HG02885 (cell line): ENCODE measurements at regions not wholly inside any gene's neighbourhood (a gene's known extent, or its start where the extent isn't known, plus 50 kb on each side); places are given as distances from the start of the nearest gene placed in this dataset.
"Not testable (repeated sequence)": the region's sequence is repeated elsewhere in the genome, so short reads cannot be mapped to it uniquely, and the experiment has no call there.

Experiments used
- ATAC-seq: cut with Tn5 transposase; IDR thresholded peaks from one replicate; pipeline ENCODE4 v1.9.1; 2021; ENCODE audit warnings: mild to moderate bottlenecking; ENCODE audit not compliant: unreplicated experiment, poor library complexity

DNA sequence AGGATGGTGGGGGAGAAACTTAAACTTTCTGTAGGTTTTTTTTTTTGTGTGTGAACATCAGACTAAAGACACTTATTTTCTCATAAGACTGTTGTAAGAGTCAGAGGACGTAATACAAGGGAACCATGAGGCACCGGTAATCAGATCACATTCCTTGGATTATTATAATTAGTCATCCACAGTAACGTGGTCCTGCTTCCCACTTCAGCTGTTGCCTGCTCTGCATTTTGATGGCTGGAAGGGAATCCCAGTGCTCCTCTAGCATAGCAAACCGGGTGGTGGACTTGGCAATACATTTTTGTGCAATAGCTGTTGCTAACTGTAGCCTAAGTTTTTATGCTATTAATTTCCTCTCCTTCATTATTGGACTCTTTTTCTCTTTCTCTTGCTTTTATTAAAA, 294.8 kb downstream of the NR2F2 start:
- ATAC-seq: no peak

DNA sequence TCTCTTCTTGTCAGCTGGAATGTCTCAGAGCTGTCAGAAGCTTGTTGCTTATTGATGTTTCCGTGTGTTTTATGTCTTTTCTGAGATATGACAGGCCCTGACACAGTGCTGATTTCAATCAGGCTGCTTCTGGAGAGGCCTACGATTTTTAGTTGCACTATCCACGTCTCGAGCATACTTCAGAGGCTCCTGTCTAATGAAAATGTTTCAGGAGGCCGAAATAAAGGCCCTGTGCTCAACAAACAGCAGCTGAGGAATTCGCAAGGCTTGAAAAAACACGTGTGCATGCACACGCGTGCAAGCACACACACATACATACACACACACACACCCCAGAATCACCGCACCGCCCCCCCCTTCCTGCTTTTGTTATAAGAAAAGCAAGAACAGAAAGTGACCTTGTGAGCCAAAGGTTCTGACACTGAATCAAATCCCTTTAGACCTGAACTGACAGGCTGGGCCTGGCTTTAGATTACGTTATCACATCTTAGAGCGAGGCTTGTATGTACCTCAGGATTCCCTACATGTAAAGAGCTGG, 296.6 kb downstream of the NR2F2 start:
- ATAC-seq: no peak

DNA sequence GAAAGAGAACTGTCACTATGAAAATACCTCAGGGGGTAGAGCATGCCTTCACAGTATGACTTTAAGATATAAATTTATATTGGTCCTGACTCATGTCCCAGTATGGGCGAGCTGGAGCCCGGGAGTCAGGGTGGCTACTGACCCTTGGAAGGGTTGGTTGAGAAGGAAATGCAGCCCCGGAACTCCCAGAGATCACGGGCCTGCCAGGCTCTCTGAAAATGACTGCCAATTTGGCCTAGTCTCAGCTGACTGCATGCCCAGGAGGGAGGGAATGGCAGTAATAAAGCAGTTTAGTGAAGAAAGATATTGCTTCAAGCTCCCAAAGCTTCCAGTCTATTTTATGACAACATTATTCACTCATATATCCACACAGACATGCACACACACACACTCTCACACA, 299.0 kb downstream of the NR2F2 start:
- ATAC-seq: no peak

- ATAC-seq: no peak
Measured at GRCh38 chr15:96638793-96639192, 308.3 kb downstream of the NR2F2 start.

- no peak for ATAC-seq
Measured at GRCh38 chr15:96645796-96646195, 315.3 kb downstream of the NR2F2 start.

DNA sequence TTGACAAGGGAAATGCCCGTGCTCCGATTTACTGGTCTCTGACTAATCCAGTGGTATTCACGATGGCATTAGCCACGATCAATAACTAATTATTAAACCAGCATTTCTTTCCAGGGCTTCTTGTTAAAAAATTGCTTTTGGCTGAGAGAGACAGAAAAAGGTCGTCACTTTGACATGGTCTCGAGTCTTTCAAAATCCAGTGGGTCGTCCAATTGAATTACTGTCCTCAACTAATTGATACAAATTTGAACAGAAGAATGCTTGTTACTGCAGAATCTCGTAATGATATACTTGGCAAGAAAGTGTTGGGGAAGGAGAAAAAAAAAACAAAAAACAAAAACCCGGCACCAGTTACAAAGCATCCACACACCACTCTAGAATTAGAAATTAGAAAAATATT, 318.4 kb downstream of the NR2F2 start:
- no peak for ATAC-seq

DNA sequence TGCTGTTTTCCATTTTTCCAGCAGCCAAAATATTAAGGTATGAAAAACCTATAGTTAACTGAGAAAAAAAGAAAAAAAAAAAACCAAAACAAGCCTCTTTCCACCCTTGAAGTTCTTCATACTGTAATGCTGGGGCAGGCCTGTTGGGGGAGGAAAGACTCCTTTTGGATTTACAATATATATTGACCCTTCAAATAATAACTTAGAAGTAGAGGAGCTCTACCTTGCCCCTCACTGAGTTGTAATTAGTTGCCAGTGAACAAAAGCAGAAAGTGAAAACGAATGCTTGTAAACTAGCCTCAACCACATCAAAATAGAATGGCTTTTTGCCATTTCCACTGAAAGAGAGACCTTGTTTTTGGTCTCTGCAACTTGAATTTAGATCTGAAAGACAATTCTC, 326.6 kb downstream of the NR2F2 start:
- no peak for ATAC-seq

GRCh38 chr15:96666979-96667378, 336.5 kb downstream of the NR2F2 start:
- ATAC-seq: not testable (repeated sequence)

GRCh38 chr15:96670389-96670788, 339.9 kb downstream of the NR2F2 start:
- no peak for ATAC-seq

DNA sequence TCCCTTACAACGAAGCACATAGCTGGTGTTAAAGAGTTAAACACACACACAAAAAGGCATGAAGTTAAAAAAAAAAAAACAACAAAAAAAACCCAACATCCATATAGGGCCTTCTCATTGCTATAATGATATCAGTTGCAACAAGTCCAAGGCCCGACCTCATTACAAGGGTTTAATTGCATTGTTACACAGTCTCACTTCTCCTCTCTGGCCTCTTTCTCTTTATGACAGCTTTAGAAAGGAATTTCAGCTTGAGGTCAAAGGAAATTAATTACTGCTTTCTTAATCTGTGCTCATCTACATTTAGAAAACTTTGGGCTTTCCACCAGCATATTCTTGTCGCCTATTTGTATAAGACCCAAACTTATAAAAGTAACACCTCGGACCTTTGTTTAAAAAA, 342.1 kb downstream of the NR2F2 start:
- ATAC-seq: no peak

GRCh38 chr15:96678386-96678785, 347.9 kb downstream of the NR2F2 start:
- no peak for ATAC-seq

DNA sequence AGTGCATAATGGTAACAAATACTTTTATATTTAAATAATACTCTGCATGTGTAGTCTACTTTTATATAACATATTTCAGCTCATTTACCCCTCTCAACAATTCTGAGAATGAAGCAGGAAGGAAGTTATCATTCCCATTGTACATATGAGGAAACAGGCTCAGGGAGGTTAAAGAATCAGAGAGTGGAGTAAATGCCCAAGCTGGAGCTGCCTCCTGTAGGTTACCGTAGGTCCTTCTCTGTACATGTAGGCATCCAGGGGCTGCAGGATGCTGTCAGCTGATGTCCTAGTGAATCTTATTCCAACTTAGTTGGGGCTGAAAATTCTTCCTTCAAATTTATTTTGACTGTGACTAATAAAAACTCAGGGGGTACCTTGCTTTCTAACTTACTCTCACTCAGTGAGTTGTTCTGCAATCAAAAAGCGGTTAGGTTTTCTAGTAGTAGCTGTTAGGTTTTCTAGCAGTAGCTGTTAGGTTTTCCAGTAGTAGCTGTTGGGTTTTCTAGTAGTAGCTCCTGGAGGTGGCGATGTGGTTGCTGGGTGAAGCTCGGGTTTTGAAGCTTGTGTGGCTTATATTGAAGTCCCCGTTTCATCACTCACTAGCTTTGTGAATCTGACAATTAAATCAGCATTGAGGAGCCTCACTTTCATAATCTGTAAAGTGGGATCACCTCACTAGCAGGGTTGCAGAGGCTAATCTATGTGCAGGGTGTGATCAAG, 357.0 kb downstream of the NR2F2 start:
- no peak for ATAC-seq

DNA sequence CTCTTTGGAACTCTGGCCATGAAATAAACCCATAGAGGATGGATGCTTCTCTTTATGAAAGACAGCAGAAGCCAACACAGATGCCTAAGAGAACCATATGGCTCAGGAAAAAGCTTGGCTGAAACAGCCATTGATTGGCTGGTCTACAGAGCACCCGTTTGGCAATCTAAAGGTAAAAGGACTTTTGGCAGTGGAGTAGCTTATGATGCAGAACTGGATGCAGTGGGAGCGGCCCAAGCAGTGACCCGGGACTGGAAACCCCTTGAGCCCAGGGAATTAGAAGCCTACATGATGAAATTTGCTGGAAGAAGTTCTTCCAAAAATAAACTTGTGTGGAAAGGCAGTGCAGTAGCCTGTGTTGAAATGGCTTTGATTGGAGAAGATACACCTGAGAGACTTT, 360.2 kb downstream of the NR2F2 start:
- ATAC-seq: no peak

DNA sequence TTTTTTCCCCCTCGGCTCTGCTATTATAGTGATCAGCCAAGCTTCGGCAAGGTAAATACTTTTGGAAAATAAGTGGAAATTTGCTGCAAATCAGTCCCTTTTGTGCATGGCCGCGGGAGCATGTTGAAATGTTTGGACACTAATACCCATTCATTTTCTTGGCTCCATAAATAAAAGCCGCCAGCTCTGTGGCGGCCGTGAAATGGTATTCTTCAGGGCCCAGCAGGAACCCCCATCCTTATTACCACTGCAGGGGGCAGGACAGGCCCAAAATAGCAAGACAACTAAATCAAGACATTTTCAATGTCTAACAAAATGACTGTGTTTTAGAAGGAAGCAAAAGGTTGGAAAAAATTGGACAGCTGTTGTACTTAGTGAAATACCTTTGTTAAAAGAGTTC, 362.3 kb downstream of the NR2F2 start:
- no peak for ATAC-seq

DNA sequence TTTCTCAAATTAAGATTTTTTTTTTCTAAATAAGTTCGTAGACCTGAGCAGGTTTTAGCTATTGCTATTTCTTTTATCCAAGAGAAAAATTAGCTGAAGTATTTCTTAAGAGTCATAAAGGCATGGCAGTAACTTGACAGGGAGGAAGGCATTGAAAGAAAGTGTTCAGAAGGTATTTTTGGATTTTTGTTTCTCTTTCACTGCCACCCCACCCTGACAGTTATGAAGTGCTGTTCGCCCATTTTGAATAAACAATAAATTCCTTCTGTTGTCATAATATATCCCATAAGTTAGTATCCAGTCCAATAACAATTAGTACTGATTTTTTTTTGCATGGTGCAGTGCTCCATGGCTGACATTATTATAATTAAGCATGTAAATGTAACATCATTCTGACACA, 363.0 kb downstream of the NR2F2 start:
- ATAC-seq: no peak

- no peak for ATAC-seq
Measured at GRCh38 chr15:96693990-96694517, 363.6 kb downstream of the NR2F2 start.

- no peak for ATAC-seq
Measured at GRCh38 chr15:96695426-96695825, 364.9 kb downstream of the NR2F2 start.

- ATAC-seq: no peak
Measured at GRCh38 chr15:96699871-96700401, 369.4 kb downstream of the NR2F2 start.

DNA sequence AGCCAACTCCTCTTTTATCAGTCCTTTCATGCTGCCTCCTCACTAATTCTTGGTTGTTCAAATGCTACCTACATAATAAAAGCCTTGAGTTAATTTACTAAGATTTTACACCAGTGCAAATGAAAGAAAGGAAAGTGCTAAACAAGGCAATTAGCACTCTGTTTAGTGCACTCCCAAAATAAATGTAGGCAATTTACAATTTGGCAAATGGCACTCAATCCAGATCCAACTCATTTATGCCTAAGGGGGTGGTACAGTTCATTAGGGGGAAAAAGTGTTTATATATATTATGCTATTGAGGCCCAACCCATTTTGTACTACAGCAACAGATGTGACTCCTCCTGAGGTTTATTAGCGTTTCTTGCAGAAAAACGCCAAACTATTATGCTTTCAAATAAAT, 370.1 kb downstream of the NR2F2 start:
- no peak for ATAC-seq

DNA sequence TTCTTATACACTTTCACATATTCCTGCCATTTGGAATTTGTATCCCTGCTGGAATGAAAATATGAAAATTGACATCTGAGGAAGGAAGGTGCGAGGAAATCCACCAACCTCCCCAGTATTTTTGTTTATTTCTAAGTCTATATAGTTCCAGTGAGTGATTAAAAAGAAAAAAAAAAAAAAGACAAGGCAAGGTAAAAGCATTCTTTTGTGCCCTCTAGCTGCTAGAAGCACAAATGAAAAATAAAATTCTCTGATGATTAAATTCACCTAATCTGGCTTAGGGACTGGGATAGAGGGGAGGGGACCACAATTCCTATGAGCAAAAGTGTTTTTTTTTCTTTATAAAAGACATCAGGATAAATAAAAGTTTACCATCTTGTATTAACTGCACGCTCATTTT, 370.9 kb downstream of the NR2F2 start:
- no peak for ATAC-seq

DNA sequence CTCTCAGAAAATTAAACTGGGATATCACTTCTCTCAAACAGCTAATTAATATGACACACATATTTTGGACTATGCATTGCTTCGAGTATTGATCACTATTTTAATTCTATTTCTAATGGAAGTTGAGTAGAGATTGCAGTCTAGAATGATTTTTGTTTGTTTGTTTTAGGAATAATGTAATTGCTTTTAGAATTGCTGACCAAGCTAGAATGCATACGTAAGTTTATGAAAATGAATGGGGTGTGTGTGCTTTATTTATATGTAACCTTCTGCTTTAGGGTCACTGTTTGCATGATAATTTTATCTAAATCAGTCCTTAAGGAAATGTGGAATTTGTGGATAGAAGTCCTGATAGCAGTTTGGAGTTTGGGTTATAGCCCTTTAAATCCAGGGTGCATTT, 371.4 kb downstream of the NR2F2 start:
- no peak for ATAC-seq

GRCh38 chr15:96702589-96702988, 372.1 kb downstream of the NR2F2 start:
- ATAC-seq: no peak
